ENCODE measurements at regions not wholly inside any gene's neighbourhood (a gene's known extent, or its start where the extent isn't known, plus 50 kb on each side); places are given as distances from the start of the nearest gene placed in this dataset.

GRCh38 chr2:18745431-18746272 is 156.3 kb upstream of the NT5C1B start:
- Histone ChIP-seq H3K36me3 (replicated peaks in 1 of 2; ENCODE audit: control insufficient read depth in 1 of 2, insufficient read depth in 2 of 2, low read length in 2 of 2) (no peaks in the 10 kb centered on the region), H3K79me2 (ENCODE audit: insufficient read depth, low read length) (no peaks in the 10 kb centered on the region), H4K20me1 (ENCODE audit: insufficient read depth, low read length) (no peaks in the 10 kb centered on the region), H3K4me3 (replicated peaks in 1 of 3; ENCODE audit: insufficient read depth in 1 of 3, low read depth in 2 of 3, low read length in 3 of 3) (no peak overlapping the region), H3K27ac (ENCODE audit: extremely low read length, insufficient read depth, low read length) (no peak overlapping the region), H3K4me1 (ENCODE audit: insufficient read depth, low read length) (no peaks in the 10 kb centered on the region), H3K4me2 (ENCODE audit: low read depth, low read length) (no peak overlapping the region), H3K9ac (ENCODE audit: insufficient read depth, low read depth, low read length) (no peak overlapping the region), H2AFZ (ENCODE audit: low read length) (no peak overlapping the region), H3K9me3 (ENCODE audit: low read length) (no peaks in the 10 kb centered on the region), H3K27me3 (ENCODE audit: control insufficient read depth in 1 of 2, insufficient read depth in 2 of 2, low read length in 2 of 2) (no peaks in the 10 kb centered on the region)
- ChIA-PET POLR2A (no interaction called here), CTCF (ENCODE audit: low intra/inter-chr PET ratio, low total read pairs) (no interaction called here)
- no peak for FAIRE-seq
- TF ChIP-seq RAD51 (IDR thresholded peaks at IDR 0.05; ENCODE audit: borderline replicate concordance): peak; percentile 55; the same call in 1 of the 2 replicates
- no peak for TF ChIP-seq CENPBD1 (CRISPR knock-in tag; IDR thresholded peaks at IDR 0.05; ENCODE audit: borderline replicate concordance, low read depth)
- no peak for TF ChIP-seq ZGPAT (CRISPR knock-in tag; IDR thresholded peaks at IDR 0.05)
- TF ChIP-seq ZNF317 (CRISPR knock-in tag; IDR thresholded peaks at IDR 0.05): no peak
- no peak for TF ChIP-seq GFI1 (CRISPR knock-in tag; IDR thresholded peaks at IDR 0.05; ENCODE audit: borderline replicate concordance)
- ATAC-seq: no peak
- WGBS (ENCODE audit: low lambda C conversion rate): 67% methylated on average over 6 of the region's 6 CpGs
- no peak for DNase-seq (ENCODE audit: low spot score)
- intact Hi-C loops (cut with micrococcal nuclease; ENCODE audit: unreplicated experiment) (no loop called here), in situ Hi-C loops (cut with HindIII; ENCODE audit: extremely low pct_ligation_motif_present, low pct_unique_long_range_greater_than_20kb) (loop anchor here (5.0 kb wide), 2 partner anchors 223 to 617 kb away; no protein-coding TSS in a partner anchor)
- no TSS peak for BruUV-seq (replicated peaks)
